Anterior cingulate cortex (tissue), 58 donors: ENCODE measurements at regions not wholly inside any gene's neighbourhood (a gene's known extent, or its start where the extent isn't known, plus 50 kb on each side); places are given as distances from the start of the nearest gene placed in this dataset.

Experiments
- DNase-seq, 58 donors: peaks; one replicate each; lab custom pipeline; 2025; lab: John Stamatoyannopoulos, UW

DNA sequence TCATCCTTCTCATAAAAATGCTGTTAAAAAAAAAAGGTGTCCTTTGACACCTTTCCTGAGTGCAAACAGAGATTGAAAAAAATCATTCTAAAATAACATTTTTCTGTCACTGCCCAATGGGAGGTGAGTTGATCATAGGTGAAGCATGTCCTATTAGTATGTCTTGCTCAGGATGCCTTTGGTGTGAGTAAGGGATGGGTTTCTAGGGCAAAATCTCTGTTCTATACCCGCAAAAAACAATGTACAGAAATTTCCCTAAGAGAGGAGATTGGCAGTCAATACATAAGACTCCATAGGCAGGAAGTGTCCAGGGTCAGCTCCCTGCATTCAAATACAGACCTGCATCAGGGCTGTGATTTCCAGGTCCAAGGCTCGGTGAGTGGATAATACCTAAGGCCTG lies 195.2 kb downstream of the DAD1 start:
- no peak for DNase-seq

DNA sequence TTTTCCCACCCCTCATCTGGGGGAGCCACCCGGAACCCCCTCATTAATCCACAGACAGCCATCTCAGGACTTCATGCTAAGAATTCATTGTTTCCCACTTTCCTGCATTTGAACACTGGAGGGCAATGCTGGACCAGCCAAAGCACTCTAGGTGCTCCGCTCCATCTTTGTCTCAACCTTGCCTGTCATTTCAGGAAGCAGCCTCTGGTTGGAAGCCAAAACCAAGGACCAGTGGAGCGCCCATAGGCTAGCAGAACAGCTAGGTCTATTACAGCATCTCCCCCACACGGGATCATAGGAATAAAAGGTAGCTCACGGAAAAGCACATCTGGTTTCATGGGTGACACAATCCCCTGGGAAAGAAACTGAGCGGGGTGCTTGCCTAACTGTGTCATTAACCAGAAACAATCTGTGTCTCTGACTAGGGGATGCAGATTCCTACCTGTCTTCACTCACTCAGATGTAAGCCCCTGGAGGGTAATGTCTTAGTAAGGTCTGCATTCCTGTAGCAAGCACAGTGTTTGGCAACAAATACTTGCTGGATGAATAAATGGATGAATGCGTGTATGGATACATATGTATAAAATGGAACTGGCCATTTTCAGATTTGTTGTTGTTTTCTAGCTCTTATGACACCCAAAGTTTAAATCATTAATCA lies 197.0 kb downstream of the DAD1 start:
- peak in 47 of 58 donors; percentile 6 to 74 (median 37) for DNase-seq

DNA sequence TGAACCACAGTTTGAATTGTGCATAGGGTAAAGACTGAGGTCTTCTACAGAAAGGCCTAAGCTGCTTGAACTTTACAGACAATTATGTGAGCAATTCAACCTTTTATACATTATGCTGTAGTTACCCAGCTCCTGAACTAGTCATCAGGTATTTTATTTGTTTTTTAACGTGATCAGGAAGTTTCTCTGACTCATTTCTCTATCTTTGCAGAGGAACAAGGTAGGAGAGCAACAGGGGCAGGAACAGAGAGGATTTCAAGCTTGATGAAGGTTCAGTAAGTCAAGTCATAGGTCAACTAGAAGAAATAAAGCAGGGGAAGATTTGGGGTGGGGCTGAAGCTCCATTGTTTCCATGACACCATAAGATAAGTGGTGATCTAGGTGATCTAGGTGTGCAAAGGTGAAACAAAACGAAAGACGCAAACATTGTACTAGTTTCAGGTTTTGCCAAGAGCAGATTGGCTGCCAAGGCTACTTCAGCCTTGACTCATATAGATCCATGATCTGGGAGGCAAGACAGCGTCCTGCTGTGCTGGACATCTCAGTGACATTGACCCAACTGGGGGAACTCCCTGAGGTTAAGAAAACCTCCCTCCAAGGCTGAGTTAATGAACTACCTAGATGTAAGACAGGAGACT lies 198.1 kb downstream of the DAD1 start:
- no peak for DNase-seq

DNA sequence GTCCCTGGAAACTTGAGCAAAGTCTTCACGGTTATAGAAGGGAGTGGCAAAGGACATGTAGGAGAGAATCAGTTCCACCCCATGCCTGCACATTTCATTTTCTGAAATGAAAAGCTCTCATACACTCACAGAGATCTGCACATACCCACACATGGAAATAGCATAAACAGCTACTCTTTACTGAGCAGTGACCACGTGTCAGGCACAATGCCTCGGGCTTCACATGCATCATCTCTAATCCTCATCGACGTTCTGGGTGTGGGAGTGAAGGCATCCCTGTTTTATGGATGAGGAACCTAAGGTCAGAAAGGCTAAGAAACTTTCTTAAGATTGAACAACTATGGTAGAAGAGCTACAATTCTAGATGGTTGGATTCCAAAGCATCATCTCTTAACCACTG lies 198.8 kb downstream of the DAD1 start:
- no peak for DNase-seq

DNA sequence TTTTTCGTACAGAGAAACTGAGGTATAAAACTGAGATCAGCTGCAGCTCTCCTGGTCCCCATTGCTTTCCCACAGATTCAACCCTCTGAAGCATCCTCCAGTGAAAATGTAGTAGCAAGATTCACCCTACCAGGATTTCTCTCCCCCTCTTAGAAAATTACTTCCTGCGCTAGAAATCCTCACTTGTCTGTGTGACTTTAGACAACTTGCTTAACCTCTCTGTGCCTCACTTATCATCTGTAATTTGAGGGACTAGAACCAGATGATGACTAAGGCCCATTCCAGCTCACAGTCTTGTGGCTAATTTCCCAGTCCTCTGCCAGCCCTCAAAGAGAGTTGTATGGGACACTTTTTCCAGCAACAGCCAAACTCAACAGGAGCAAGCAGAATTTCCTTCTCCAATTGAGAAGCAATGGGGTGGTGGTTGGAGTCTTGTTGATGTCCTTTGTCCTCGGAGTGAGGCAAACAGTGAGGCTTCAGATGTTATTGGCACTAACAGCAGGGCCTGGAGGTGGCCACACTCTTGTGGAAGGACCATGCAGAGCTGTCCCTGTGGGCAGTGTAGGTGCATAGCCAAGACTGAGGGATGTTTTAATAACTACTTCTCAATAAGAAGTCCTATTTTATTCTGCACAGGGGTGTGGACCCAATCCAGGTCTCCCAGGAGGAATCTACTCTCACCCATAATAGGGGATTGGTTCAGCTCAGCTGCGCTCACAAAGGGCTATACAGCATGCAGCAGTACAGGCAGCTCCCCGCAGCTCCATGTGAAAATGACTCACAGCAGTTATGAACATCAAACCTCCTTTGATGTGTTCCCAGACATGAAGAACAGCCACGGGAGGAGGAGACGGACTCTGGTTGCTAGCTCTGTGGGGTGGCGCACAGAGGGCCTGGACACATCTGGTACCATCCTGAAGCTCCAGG lies 200.1 kb downstream of the DAD1 start:
- DNase-seq: peak in 27 of 58 donors; percentile 6 to 81 (median 20)

DNA sequence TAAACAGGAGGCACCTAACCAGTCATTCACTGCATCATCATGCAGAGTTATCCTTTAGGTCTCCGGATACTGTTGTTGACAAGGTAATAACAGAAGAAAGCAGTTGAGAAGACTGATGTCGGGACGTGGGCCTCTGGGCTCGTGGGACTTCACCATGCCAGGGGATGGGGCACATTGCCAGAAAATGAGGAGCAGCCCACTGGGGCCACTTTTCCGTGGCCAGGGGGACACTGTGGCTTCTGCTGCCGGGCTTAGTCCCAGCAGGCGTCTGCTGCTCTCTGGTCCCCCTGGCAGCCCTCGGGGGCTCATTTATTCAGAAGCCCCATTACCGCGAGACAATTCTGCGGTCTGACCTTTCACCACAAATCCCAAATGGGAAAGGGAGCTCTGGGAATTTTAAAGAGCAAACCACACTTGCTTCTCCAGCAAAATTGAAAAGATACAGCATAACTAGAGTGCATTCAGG lies 201.2 kb downstream of the DAD1 start:
- peak in 1 of 58 donors; percentile 36 for DNase-seq

DNA sequence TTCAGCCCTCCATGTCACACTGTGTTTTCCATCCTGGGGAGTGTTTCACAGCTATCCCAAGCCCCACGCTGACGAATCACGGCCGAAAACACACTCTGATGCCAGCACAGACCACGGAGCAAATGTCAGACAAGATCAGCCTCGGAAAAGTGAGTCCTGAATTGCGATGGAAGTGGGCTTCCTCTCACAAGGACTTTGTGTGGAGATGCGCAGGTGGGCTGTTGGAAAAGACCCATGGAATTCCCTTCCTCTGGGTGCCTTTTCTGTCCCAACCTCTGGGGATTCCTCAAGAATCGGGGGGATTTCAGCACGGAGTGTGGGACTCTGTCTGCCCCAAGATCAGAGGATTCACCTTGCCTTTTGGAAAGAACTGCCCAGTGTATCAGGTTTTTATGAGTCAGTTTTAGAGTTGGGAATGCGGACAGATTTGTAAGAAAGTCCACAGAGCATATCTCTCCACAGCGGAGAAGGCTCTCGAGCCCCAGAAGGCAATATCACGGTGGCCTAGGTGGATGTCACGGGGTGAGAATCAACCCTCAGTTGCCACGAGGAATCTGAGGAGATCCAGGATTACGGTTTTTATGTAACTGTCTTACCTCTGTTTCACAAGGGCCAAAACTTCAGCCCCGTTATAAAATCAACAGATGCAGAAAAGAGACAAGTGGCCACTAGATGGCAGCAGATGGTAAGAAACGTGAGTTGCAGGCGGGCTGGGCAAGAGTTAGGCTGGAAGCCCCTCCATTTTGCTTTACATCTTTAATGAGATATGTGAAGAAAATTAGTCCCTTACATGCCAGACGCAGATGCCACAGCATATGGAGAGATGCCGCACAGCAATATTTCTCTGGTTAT lies 201.9 kb downstream of the DAD1 start:
- peak in 52 of 58 donors; percentile 5 to 77 (median 46) for DNase-seq

DNA sequence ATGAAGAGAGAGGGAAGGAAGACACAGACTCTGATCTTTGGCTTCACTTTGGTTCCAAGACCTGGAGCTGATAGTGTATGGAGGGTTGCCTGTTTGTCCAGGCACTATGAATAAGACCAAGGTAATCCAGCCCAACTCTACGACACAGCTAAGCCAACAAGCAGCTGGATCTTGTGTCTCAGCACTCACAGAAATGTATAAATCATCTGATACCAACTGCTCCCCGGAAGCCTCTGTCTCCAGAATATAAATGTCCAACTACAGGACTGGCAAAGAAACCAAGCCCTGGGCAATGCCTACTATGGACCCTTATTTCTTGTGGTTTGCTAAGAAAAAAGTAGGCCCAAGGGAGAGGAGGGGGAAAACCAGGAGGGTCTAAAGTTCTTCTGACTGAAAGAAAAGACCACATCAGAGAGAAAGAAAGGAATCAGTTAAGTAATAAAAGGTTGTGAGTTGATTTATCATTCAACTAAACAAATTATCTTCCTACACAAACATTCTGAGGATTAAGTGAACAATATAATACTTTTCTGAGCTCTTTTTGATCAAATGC lies 204.0 kb downstream of the DAD1 start:
- no peak for DNase-seq

DNA sequence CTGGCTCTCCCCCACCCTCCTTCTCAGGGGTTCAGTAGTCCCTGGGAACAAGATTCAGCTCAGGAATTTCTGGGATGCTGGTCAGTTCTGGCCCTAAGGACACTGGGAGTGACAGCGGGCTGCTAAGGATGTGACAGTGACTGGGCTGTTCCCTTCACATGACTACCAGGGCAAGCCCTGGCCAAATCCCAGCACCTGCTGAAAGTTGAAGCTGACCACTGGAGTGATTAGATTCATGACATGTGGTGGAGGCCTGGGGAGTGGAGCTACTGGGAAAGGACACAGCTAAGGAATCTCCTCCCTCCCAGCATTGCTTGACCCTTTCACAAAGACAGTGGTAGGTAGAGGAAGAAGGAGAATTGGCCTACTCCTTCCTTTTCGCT lies 204.9 kb downstream of the DAD1 start:
- DNase-seq: no peak

DNA sequence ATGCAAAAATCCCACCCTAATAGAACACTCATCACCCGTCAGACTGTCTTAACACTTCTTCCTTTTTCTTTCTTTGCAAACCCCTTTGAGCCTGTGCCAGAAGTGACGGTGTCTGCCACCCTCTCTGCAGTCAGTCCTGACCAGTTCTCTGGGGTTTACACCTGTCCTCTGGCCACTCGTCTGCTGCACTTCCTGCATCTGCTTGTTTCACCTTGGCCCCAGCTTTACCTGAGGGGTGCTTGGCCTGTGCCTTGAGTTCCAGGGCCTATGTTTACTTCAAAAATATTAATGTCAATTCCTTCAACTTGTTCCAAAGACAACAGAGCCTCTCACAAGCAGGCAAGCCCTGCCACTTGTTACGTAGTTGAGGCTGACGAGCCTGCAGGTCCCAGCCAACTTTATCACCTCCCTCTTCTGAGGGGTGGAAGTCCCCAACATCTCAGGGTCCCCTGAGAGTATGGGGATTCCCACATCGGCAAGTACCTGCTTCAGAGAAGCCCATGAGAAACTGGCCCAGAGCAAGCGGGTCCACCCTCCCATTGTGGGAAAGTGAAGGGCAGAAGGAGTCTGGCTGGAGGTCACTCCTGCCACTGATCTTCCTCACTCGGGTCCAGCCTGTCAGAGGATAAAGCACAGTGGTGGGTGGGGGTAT lies 205.4 kb downstream of the DAD1 start:
- DNase-seq: no peak

DNA sequence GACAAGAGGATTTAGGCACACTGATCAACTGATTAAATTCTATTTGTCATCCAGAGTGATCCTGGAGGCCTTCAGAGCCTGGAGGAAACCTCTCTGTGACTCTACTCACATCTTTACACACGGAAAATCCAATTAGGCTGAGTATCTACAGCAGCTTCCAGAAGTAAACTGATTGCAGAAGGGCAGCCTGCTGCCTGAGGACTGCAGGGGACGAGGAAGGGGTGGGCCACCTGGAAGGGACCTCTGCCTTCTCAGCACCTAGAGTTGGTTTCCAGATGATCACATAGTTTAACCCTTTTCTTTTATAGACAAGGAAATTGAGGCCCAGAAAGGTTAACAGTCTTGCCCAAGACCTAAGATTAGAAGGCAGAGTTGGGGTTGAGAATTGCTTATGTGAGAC lies 206.1 kb downstream of the DAD1 start:
- no peak for DNase-seq

DNA sequence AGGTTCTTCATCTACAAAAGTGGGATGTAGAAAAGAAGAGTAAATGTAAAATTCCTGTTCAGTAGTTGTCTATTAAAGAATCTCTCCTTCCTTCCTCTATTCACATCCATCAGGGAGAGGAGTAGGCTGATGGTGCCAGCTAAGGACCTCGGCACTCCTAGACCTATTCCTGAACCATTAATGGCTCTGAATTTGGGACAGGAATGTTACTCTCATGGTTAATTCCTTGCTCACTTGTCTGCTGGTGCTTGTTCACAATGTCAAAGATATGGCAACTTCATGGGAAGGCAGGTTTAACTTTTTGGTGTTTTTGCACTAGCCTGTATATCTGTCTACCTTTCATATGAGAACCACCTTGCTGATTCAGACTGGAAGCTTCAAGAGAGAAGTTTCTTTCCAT lies 206.6 kb downstream of the DAD1 start:
- DNase-seq: no peak

DNA sequence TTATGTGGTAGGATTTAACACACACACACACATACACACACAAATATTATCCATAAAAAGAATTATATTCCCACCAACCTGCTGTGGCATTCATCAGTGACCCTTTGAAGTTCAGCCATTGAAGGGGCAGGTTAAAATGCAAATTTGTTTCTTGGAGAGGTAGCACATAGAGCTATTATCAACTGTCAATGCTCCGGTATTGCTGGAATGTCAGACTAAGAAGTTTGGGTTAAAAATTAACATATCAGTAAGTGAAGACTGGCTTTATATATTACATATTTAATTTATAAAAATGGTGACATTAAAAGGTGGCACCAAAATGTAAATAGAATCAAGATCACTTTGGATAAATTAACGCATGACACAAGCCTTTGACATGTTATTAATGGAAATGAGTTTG lies 207.3 kb downstream of the DAD1 start:
- no peak for DNase-seq

DNA sequence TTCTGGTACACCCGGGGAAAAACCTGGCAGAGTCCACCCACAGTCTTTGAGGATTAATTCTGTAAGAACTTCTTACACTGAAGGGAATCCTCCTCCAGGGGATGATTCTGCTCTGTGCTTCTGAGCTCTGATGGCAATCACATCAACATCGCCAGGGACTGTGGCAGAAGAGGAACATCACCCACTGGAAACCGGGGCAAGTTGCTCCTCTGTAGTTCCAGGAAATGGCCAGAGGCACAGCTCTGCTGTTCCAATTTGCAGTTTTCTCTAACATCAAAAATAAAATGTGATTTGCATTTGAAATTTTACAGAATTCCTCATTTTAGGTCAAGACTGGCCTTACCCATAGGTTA lies 207.6 kb downstream of the DAD1 start:
- no peak for DNase-seq

DNA sequence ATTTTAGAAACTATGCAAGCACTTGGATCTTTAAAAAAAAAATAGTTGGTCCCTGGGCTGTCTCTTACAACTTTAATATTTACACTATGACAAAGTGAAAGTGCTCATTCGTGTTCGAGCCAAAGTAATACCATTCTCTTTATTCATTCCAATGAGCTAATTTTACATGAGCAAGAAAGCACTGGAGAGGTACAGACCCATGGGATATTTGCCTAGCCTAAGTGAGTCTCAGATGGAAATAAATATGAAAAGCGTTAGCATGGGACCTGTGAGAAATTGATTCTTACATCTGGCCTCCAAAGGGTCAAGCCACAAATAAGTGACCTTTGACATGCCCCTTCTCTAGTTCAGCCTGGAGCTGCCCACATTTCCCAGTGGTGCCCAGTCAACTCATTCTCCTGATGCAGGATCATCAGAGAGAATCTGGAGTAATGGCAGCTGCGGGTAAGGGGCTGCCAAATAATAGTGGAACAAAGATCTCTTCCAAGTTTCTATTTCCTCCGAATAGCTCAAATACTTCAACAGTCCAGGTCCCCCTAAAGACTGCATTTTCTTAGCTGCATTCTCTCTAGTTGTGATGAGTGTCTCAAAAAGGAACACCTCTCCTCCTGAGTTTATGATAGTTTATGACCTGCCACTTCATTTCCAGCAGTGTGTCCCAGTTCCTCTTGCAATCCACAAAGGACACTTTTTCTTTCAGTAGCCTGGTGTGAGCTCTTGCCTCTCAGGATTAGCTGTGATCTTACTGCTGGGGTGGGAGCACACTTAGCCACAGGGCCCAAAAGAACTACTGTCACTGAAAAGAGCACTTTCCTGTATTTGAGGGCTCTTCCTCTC lies 208.2 kb downstream of the DAD1 start:
- DNase-seq: no peak

DNA sequence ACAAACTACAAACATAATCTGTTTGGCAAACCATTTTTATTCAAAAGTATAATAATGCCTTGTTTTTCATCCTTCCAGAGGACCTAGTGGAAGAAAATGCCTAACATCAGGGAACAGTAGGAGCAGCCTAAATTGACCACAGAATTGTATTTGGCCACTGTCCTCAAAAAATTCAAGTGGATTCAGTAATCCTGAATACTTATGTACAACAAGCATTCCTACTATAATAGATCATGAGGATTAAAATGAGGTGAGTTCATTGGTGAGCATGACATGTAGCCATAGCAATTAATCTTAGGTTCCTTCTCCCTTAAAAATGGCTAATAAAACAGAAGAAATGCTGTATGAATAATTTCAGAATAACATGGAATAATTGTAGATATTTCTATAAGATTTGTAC lies 209.3 kb downstream of the DAD1 start:
- DNase-seq: no peak

DNA sequence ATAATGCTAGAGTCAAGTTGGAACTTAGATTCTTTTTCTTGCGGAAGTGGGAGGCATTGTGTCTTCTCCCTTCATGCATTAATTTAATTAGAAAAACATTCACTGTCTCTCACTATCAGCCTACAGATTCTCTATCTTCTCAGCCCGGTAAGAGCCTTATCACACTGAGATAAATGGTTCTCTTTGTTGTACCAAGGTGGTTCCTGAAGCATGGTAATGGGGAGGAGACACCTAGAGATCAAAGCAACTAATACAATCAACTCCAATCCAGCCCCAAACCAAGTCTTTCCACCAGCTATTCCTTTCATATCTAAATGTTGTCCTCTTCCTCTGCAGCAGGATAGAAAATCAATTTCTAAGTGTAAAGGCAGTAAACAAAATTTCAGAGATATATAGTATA lies 210.8 kb downstream of the DAD1 start:
- no peak for DNase-seq

DNA sequence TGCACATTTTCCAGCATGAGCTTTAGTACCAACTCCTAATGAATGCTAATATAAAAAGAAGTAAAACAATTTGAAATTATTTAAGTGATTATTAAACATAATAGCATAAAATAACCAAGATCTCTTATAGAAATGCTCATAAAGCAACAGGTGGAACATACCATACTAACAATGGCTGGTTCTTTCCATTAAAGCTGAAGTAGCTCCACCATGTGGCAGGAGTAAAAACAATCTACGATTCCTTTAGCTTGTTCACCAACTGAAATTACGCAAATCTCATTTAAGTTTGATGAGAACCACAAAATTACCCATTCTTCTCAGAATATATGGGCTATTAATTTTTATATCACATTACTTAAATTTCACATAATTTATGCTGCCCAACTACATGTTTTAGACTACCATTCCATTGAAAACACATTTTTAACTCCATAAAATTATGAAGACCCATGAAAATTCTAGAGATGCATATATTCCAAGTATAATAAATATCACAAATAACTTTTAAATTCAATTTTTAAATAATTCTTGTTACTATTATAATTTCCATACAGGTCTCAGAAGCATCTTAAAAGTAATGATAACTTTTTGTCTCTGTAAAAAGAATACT lies 213.6 kb downstream of the DAD1 start:
- peak in 4 of 58 donors; percentile 7 to 24 (median 9) for DNase-seq
